HepG2 (cell line): ENCODE measurements at regions not wholly inside any gene's neighbourhood (a gene's known extent, or its start where the extent isn't known, plus 50 kb on each side); places are given as distances from the start of the nearest gene placed in this dataset.

Experiments
- ATAC-seq: fragments of 200-7000 bp; cut with Tn5 transposase; 3 replicates; pipeline ENCODE4 v1.9.1; 2020; ENCODE audit warnings: mild to moderate bottlenecking, moderate library complexity
- BruUV-seq: library from RNA; stranded (reverse); fragments of 400-500 nt; replicated peaks from 2 replicates; lab custom pipeline; 2021; lab: Mats Ljungman, UMichigan
- CTCF ChIA-PET: fragments of 300-600 bp; formaldehyde crosslinking; extraction: SDS; loops from one replicate; lab custom pipeline; 2021; ENCODE audit warnings: low total read pairs, inconsistent platforms, low intra/inter-chr PET ratio; lab: Yijun Ruan, JAX
- POLR2A ChIA-PET: fragments of 350-600 bp; sonication (Branson Sonifier 250); formaldehyde crosslinking; loops from one replicate; lab custom pipeline; 2020; ENCODE audit warnings: antibody characterized with exemption, inconsistent platforms; lab: Yijun Ruan, JAX
- DNase-seq: peaks from one replicate; pipeline ENCODE4 v3.0.0-alpha.2; 2015; ENCODE audit warnings: low spot score
- FAIRE-seq: peaks from 3 replicates; lab custom pipeline; 2011; peaks lifted over from hg19 to GRCh38; lab: Jason Lieb, UNC
- H2AFZ ChIP-seq: one replicate; pipeline ENCODE4 v1.6.1; 2011; ENCODE audit warnings: low read length, inconsistent platforms
- H3K27ac ChIP-seq: fragments of 300-600 bp; 3 replicates; pipeline ENCODE4 v1.8.0; 2011; ENCODE audit warnings: mixed run types, mild to moderate bottlenecking, mixed read lengths, low read length, inconsistent platforms; ENCODE audit not compliant: insufficient read depth; ENCODE audit errors: extremely low read length
- H3K27me3 ChIP-seq, 2 experiments: fragments of 200-600 bp in 1 of 2; 2 replicates in 1 of 2; 3 replicates in 1 of 2; pipeline versions ENCODE4 v1.6.0 to v1.8.0; 2011; ENCODE audit warnings: low read length in 2 of 2, mild to moderate bottlenecking in 2 of 2, moderate library complexity in 2 of 2, inconsistent platforms in 1 of 2; ENCODE audit not compliant: insufficient read depth in 2 of 2, control insufficient read depth in 1 of 2
- H3K36me3 ChIP-seq, 2 experiments: fragments of 200-600 bp in 1 of 2; replicated peaks in 1 of 2; 2 replicates in 1 of 2; 3 replicates in 1 of 2; pipeline versions ENCODE4 v1.5.1 to v1.8.0; 2011; ENCODE audit warnings: low read length in 2 of 2, inconsistent platforms in 1 of 2; ENCODE audit not compliant: insufficient read depth in 2 of 2, control insufficient read depth in 1 of 2
- H3K4me1 ChIP-seq: 2 replicates; pipeline ENCODE4 v1.5.1; 2012; ENCODE audit warnings: low read length, inconsistent platforms; ENCODE audit not compliant: insufficient read depth
- H3K4me2 ChIP-seq: 2 replicates; pipeline ENCODE4 v1.6.0; 2011; ENCODE audit warnings: low read depth, low read length, inconsistent platforms
- H3K4me3 ChIP-seq, 3 experiments: fragments of 200-600 bp in 1 of 3; sonication (generic), shearing (Covaris generic) in 1 of 3; replicated peaks in 1 of 3; 2 replicates each; pipeline ENCODE4 v1.5.1; 2011 to 2016; ENCODE audit warnings: low read length in 3 of 3, inconsistent platforms in 2 of 3, low read depth in 2 of 3, mild to moderate bottlenecking in 2 of 3, control low read depth in 1 of 3, mixed read lengths in 1 of 3; ENCODE audit not compliant: insufficient read depth in 1 of 3
- H3K79me2 ChIP-seq: one replicate; pipeline ENCODE4 v1.6.1; 2011; ENCODE audit warnings: low read length, inconsistent platforms; ENCODE audit not compliant: insufficient read depth
- H3K9ac ChIP-seq: 2 replicates; pipeline ENCODE4 v1.6.0; 2011; ENCODE audit warnings: mild to moderate bottlenecking, low read depth, low read length, inconsistent platforms; ENCODE audit not compliant: insufficient read depth
- H3K9me3 ChIP-seq: 2 replicates; pipeline ENCODE4 v1.5.1; 2012; ENCODE audit warnings: mild to moderate bottlenecking, low read length
- H4K20me1 ChIP-seq: 2 replicates; pipeline ENCODE4 v1.6.0; 2011; ENCODE audit warnings: inconsistent platforms, mild to moderate bottlenecking, low read length, moderate library complexity; ENCODE audit not compliant: insufficient read depth
- ATF7-NPFF ChIP-seq: sonication (generic); formaldehyde crosslinking; IDR thresholded peaks from 2 replicates; pipeline ENCODE4 v1.8.1; 2023; ENCODE audit warnings: mild to moderate bottlenecking, low read depth, missing genetic modification reagents, moderate library complexity
- GATA4 ChIP-seq: sonication (generic); IDR thresholded peaks from 2 replicates; pipeline ENCODE4 v1.6.1; 2016; ENCODE audit warnings: antibody characterized with exemption, low read depth, borderline replicate concordance
- HMG20A ChIP-seq: IDR thresholded peaks from 2 replicates; pipeline ENCODE4 v1.6.1; 2016; ENCODE audit warnings: borderline replicate concordance
- ZNF10 ChIP-seq: sonication (generic); formaldehyde crosslinking; IDR thresholded peaks from 2 replicates; pipeline ENCODE4 v1.4.0; 2020; ENCODE audit warnings: mild to moderate bottlenecking, low read depth, missing genetic modification reagents, borderline replicate concordance
- ZNF343 ChIP-seq: sonication (generic); formaldehyde crosslinking; IDR thresholded peaks from 2 replicates; pipeline ENCODE4 v1.4.0; 2020; ENCODE audit warnings: mild to moderate bottlenecking, missing genetic modification reagents
- WGBS: methylation state at CpG from one replicate; pipeline ENCODE4 v1.1.6; 2017; ENCODE audit warnings: low lambda C conversion rate; 5-methylcytosine and 5-hydroxymethylcytosine counted together
- in situ Hi-C: cut with HindIII; loops from 2 replicates; pipeline ENCODE4 v1.10.0; 2017; ENCODE audit warnings: low pct_unique_long_range_greater_than_20kb; ENCODE audit not compliant: extremely low pct_ligation_motif_present
- intact Hi-C: fragments of 100-400 bp; cut with micrococcal nuclease; formaldehyde crosslinking; loops from one replicate; pipeline ENCODE4 v1.10.0; 2022; ENCODE audit not compliant: unreplicated experiment
- TF ChIP-seq, protein P1 (sequence below): IDR thresholded peaks from 2 replicates; pipeline ENCODE4 v1.6.1; 2016; ENCODE audit warnings: low read depth, control low read depth
- TF ChIP-seq, protein P2 (sequence below): sonication (generic); formaldehyde crosslinking; IDR thresholded peaks from 2 replicates; pipeline ENCODE4 v1.5.0; 2020; ENCODE audit warnings: missing genetic modification reagents, mild to moderate bottlenecking, borderline replicate concordance
- TF ChIP-seq, protein P3 (sequence below): sonication (generic); formaldehyde crosslinking; IDR thresholded peaks from 2 replicates; pipeline ENCODE4 v1.5.0; 2020; ENCODE audit warnings: mild to moderate bottlenecking, missing genetic modification reagents, borderline replicate concordance

DNA sequence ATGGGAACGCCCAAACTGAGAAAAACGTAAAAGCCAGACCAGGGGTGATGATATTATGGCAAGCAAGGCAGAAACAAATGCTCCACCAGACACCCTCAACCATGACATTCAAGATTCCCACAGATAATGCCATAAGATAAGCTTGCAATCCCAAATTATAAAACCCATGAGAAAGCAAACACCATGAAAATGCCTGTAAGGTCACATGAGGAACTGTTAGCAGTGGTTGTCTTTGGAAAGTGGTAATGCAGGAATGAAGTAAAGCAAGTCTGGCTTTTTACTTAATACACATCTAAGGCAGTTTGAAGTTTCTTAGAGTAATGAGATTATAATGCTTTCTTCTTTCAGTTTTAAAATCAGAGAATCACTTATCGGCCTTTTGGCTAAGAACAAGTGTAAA is 111.0 kb downstream of the MN1 start:
- no TSS peak for BruUV-seq
- DNase-seq: no peak
- TF ChIP-seq ZNF10 (CRISPR knock-in tag) (no peak), GATA4 (no peak), HMG20A (CRISPR knock-in tag) (no peak), ZNF343 (CRISPR knock-in tag) (no peak), ATF7-NPFF (CRISPR knock-in tag) (no peak)
- TF ChIP-seq, protein P1, sequence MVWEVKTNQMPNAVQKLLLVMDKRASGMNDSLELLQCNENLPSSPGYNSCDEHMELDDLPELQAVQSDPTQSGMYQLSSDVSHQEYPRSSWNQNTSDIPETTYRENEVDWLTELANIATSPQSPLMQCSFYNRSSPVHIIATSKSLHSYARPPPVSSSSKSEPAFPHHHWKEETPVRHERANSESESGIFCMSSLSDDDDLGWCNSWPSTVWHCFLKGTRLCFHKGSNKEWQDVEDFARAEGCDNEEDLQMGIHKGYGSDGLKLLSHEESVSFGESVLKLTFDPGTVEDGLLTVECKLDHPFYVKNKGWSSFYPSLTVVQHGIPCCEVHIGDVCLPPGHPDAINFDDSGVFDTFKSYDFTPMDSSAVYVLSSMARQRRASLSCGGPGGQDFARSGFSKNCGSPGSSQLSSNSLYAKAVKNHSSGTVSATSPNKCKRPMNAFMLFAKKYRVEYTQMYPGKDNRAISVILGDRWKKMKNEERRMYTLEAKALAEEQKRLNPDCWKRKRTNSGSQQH (CRISPR knock-in tag): no peak
- TF ChIP-seq, protein P2, sequence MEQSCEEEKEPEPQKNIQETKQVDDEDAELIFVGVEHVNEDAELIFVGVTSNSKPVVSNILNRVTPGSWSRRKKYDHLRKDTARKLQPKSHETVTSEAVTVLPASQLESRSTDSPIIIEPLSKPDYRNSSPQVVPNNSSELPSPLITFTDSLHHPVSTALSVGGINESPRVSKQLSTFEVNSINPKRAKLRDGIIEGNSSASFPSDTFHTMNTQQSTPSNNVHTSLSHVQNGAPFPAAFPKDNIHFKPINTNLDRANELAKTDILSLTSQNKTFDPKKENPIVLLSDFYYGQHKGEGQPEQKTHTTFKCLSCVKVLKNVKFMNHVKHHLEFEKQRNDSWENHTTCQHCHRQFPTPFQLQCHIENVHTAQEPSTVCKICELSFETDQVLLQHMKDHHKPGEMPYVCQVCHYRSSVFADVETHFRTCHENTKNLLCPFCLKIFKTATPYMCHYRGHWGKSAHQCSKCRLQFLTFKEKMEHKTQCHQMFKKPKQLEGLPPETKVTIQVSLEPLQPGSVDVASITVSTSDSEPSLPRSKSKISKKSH (CRISPR knock-in tag): no peak
- TF ChIP-seq, protein P3, sequence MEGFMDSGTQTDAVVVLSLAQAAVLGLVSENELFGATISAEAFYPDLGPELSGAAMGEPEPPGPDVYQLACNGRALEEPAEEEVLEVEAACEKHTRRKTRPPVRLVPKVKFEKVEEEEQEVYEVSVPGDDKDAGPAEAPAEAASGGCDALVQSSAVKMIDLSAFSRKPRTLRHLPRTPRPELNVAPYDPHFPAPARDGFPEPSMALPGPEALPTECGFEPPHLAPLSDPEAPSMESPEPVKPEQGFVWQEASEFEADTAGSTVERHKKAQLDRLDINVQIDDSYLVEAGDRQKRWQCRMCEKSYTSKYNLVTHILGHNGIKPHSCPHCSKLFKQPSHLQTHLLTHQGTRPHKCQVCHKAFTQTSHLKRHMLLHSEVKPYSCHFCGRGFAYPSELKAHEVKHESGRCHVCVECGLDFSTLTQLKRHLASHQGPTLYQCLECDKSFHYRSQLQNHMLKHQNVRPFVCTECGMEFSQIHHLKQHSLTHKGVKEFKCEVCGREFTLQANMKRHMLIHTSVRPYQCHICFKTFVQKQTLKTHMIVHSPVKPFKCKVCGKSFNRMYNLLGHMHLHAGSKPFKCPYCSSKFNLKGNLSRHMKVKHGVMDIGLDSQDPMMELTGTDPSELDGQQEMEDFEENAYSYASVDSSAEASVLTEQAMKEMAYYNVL (CRISPR knock-in tag): no peak
- no peak for FAIRE-seq
- H3K4me2 ChIP-seq: no peak overlapping the region
- intact Hi-C loops (no loop called here), in situ Hi-C loops (no loop called here)
- whole genome bisulfite sequencing: 2% methylated on average over 3 of the region's 3 CpGs
- ChIA-PET POLR2A (no interaction called here), CTCF (no interaction called here)
- no peak overlapping the region for H3K27ac ChIP-seq
- no peaks in the 10 kb centered on the region for H3K79me2 ChIP-seq
- H3K4me1 ChIP-seq: peaks cover 17% of the 10 kb centered on the region
- no peaks in the 10 kb centered on the region for H3K36me3 ChIP-seq
- no peaks in the 10 kb centered on the region for H4K20me1 ChIP-seq
- H3K4me3 ChIP-seq: no peak overlapping the region
- no peak overlapping the region for H2AFZ ChIP-seq
- H3K9me3 ChIP-seq: no peaks in the 10 kb centered on the region
- no peak for ATAC-seq
- no peak overlapping the region for H3K9ac ChIP-seq
- H3K27me3 ChIP-seq: peaks cover 3 to 17% of the 10 kb centered on the region in 2 experiments; a peak in 3 of 5 replicates
